Parathyroid adenoma (tissue), 2 donors: ENCODE measurements at regions not wholly inside any gene's neighbourhood (a gene's known extent, or its start where the extent isn't known, plus 50 kb on each side); places are given as distances from the start of the nearest gene placed in this dataset.

Experiments
- H2AFZ ChIP-seq: fragments of 300-600 bp; sonication (generic); one replicate; pipeline ENCODE4 v1.7.0; 2017; ENCODE audit warnings: antibody characterized with exemption, mild to moderate bottlenecking
- H3K27ac ChIP-seq: fragments of 300-600 bp; sonication (generic); one replicate; pipeline ENCODE4 v1.7.0; 2017
- H3K27me3 ChIP-seq: fragments of 300-600 bp; sonication (generic); one replicate; pipeline ENCODE4 v1.7.0; 2017; ENCODE audit warnings: low read length; ENCODE audit not compliant: control insufficient read depth, insufficient read depth
- H3K36me3 ChIP-seq: fragments of 300-600 bp; sonication (generic); one replicate; pipeline ENCODE4 v1.7.0; 2017; ENCODE audit warnings: low read length; ENCODE audit not compliant: control insufficient read depth, insufficient read depth
- H3K4me1 ChIP-seq: fragments of 300-600 bp; sonication (generic); one replicate; pipeline ENCODE4 v1.7.0; 2017; ENCODE audit warnings: control low read depth
- H3K4me2 ChIP-seq: fragments of 300-600 bp; sonication (generic); one replicate; pipeline ENCODE4 v1.7.0; 2017; ENCODE audit warnings: low read length
- H3K4me3 ChIP-seq: fragments of 300-600 bp; sonication (generic); one replicate; pipeline ENCODE4 v1.7.0; 2017; ENCODE audit warnings: low read depth, low read length
- H3K79me2 ChIP-seq: fragments of 300-600 bp; sonication (generic); one replicate; pipeline ENCODE4 v1.7.0; 2017; ENCODE audit warnings: control low read depth
- H3K9ac ChIP-seq: fragments of 300-600 bp; sonication (generic); one replicate; pipeline ENCODE4 v1.7.0; 2017; ENCODE audit warnings: mild to moderate bottlenecking
- H3K9me3 ChIP-seq: fragments of 300-600 bp; sonication (generic); one replicate; pipeline ENCODE4 v1.7.0; 2017; ENCODE audit warnings: low read length; ENCODE audit not compliant: control insufficient read depth
- TF ChIP-seq, protein P1 (sequence below): fragments of 300-600 bp; sonication (generic); IDR thresholded peaks from one replicate; pipeline ENCODE4 v1.7.0; 2017; ENCODE audit warnings: antibody characterized with exemption, mild to moderate bottlenecking
- donor health status: primary hyperparathyroidism.

DNA sequence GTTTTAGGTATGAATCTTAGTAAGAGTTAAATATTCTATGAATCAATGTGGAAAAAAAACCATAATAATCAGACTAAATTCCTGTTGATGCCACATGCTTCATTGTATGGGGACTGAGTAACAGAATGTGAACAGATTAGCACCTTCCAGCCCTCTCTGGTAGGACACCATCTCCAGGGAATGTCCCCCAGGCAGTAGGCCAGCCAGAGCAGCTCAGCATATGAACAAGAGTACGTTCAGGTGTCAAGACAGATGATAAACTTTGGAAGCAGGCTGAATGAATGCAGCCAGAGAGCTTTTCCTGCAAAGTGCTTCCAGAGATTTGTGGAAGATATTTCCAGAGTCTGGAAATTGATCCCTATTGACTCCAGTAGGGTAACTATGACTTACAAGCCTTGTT, 204.4 kb downstream of the RPS29 start:
- H3K36me3 ChIP-seq: no peaks in the 10 kb centered on the region
- TF ChIP-seq, protein P1, sequence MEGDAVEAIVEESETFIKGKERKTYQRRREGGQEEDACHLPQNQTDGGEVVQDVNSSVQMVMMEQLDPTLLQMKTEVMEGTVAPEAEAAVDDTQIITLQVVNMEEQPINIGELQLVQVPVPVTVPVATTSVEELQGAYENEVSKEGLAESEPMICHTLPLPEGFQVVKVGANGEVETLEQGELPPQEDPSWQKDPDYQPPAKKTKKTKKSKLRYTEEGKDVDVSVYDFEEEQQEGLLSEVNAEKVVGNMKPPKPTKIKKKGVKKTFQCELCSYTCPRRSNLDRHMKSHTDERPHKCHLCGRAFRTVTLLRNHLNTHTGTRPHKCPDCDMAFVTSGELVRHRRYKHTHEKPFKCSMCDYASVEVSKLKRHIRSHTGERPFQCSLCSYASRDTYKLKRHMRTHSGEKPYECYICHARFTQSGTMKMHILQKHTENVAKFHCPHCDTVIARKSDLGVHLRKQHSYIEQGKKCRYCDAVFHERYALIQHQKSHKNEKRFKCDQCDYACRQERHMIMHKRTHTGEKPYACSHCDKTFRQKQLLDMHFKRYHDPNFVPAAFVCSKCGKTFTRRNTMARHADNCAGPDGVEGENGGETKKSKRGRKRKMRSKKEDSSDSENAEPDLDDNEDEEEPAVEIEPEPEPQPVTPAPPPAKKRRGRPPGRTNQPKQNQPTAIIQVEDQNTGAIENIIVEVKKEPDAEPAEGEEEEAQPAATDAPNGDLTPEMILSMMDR: no peak
- no peak overlapping the region for H3K9ac ChIP-seq
- no peaks in the 10 kb centered on the region for H3K9me3 ChIP-seq
- no peaks in the 10 kb centered on the region for H3K4me1 ChIP-seq
- no peak overlapping the region for H3K4me3 ChIP-seq
- no peak overlapping the region for H3K4me2 ChIP-seq
- no peaks in the 10 kb centered on the region for H3K27me3 ChIP-seq
- no peaks in the 10 kb centered on the region for H3K79me2 ChIP-seq
- no peak overlapping the region for H2AFZ ChIP-seq
- H3K27ac ChIP-seq: no peak overlapping the region

DNA sequence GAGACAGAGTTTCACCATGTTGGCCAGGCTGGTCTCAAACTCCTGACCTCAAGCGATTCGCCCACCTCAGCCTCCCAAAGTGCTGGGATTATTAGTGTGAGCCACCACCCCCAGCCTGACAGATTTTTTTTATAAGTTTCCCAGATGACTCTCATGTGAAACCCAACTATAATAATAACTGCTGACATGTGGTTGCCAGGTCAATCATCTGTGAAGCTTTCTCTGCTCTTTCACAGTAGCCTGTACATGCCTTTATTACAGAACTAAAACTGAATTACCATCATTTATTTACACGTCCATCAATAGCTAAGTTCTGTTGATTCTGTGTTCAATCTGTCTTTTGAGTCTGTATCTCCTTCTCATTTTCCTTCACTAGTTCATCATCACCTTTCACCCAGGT, 218.5 kb downstream of the RPS29 start:
- TF ChIP-seq, protein P1: no peak
- no peak overlapping the region for H3K4me2 ChIP-seq

DNA sequence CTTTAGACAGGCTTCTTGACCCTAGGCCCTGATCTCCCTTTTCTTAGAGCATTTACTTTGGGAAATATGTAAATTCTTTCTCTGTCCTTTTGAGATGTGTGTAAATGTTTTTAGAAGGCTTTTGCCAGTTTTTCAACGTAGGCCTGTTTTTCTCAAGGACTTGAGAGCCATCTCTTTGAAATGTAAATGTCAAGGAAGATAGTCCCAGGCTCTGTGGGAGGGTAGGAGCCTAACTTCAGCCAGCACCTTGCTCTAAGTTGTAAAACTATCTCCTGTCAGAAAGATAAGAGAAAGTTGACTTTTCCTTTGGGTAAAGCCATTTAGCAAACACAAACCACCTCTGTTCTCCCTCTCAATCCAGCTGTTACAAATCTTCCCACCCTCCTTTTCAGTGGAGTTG, 219.8 kb downstream of the RPS29 start:
- Histone ChIP-seq H3K4me3 (no peak overlapping the region), H3K9ac (no peak overlapping the region)
- TF ChIP-seq, protein P1: no peak

More for the DNA sequence above, 218.5 kb downstream of the RPS29 start:
- Histone ChIP-seq H3K36me3 (no peaks in the 10 kb centered on the region), H3K27me3 (no peaks in the 10 kb centered on the region), H3K9me3 (no peaks in the 10 kb centered on the region), H3K4me3 (no peak overlapping the region), H3K27ac (no peak overlapping the region), H3K4me1 (no peaks in the 10 kb centered on the region), H3K9ac (no peak overlapping the region), H2AFZ (no peak overlapping the region), H3K79me2 (no peaks in the 10 kb centered on the region)

DNA sequence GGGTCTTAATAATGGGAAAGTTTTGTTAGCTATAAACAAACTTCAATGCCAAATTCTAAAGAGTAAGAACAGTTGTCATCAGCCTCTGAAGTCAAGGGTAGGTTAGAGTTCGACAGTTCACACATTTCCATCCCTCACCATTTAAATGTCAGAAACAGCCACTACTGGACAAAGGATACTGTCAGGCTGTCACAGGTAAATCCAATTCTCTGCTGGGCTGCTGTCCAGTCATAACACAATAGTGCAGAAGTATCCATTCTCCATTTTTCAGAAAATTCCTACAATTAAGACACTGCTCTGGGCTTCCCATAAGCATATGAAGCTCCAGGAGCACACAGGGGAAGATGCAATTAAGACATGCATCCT, 221.4 kb downstream of the RPS29 start:
- no peaks in the 10 kb centered on the region for H3K4me1 ChIP-seq
- H3K4me2 ChIP-seq: no peak overlapping the region
- no peak overlapping the region for H3K4me3 ChIP-seq
- no peaks in the 10 kb centered on the region for H3K36me3 ChIP-seq
- H3K27ac ChIP-seq: no peak overlapping the region
- H3K9me3 ChIP-seq: no peaks in the 10 kb centered on the region
- H3K27me3 ChIP-seq: no peaks in the 10 kb centered on the region
- TF ChIP-seq, protein P1: no peak
- H3K79me2 ChIP-seq: no peaks in the 10 kb centered on the region
- no peak overlapping the region for H3K9ac ChIP-seq
- no peak overlapping the region for H2AFZ ChIP-seq

More for the DNA sequence above, 219.8 kb downstream of the RPS29 start:
- no peak overlapping the region for H3K4me2 ChIP-seq
- H3K36me3 ChIP-seq: no peaks in the 10 kb centered on the region
- no peaks in the 10 kb centered on the region for H3K4me1 ChIP-seq
- H3K79me2 ChIP-seq: no peaks in the 10 kb centered on the region
- H3K27ac ChIP-seq: no peak overlapping the region
- H3K9me3 ChIP-seq: no peaks in the 10 kb centered on the region
- H2AFZ ChIP-seq: no peak overlapping the region
- H3K27me3 ChIP-seq: no peaks in the 10 kb centered on the region

DNA sequence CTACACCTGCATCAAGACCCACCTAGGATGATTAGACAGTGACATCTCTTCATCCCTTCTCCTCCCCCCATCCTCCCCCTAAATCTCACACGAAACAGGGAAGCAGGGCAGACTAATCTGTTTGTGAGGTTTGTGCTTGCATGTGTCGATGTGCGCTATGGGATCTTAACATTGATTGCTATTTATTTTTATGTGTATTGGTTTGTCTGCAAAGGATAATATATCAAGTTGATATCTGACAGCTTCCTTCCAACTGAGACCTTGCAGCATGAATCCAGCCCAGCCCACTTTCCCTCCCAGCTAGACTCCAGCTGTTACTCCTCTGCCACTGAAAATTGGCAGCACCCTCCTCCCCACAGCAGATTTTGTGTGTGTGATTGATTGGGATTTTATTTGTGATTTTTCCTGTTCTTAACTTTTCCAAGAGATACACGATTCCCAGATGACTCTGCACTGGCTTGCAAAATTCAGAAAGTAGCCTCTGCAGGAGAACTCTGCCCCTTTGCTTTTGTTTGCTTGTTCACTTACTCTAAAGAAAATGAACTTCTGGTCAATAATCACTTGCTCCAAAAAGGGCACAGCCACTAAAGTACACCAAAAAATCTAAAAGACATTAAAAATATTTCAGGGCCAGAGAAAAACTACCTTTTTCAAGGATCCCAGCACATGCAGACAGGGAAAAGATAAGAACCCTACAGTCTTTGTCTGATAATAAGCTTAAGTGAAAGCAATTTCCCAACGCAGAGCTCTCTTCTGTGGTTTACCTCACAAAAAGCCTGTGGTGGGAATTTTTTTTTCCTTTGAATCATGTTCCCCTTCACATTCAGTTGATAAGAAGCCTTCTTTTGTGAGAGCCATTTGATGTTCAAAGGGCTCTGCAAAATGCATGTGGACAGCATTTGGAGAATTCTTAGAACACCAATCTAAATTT, 222.1 kb downstream of the RPS29 start:
- TF ChIP-seq, protein P1: no peak
- Histone ChIP-seq H2AFZ (no peak overlapping the region), H3K4me3 (no peak overlapping the region), H3K4me2 (no peak overlapping the region), H3K9me3 (no peaks in the 10 kb centered on the region), H3K27me3 (no peaks in the 10 kb centered on the region), H3K79me2 (no peaks in the 10 kb centered on the region), H3K36me3 (no peaks in the 10 kb centered on the region), H3K9ac (no peak overlapping the region), H3K27ac (no peak overlapping the region), H3K4me1 (no peaks in the 10 kb centered on the region)
